ENCODE measurements at regions not wholly inside any gene's neighbourhood (a gene's known extent, or its start where the extent isn't known, plus 50 kb on each side); places are given as distances from the start of the nearest gene placed in this dataset.

- no peak for DNase-seq
Measured at GRCh38 chr2:41924709-41925408, 123.0 kb upstream of the PKDCC start.

GRCh38 chr2:41925712-41926111, 122.1 kb upstream of the PKDCC start:
- no peak for DNase-seq

GRCh38 chr2:41926614-41927580, 120.9 kb upstream of the PKDCC start:
- no peak for DNase-seq

- no peak for DNase-seq
Measured at GRCh38 chr2:41927581-41928264, 120.1 kb upstream of the PKDCC start.

GRCh38 chr2:41928526-41928925, 119.3 kb upstream of the PKDCC start:
- DNase-seq = no peak

GRCh38 chr2:41930807-41931566, 116.8 kb upstream of the PKDCC start:
- DNase-seq = no peak

- DNase-seq = no peak
Measured at GRCh38 chr2:41932241-41933045, 115.4 kb upstream of the PKDCC start.

- no peak for DNase-seq
Measured at GRCh38 chr2:41933046-41933420, 114.8 kb upstream of the PKDCC start.

GRCh38 chr2:41933585-41934320, 114.1 kb upstream of the PKDCC start:
- no peak for DNase-seq

GRCh38 chr2:41934329-41934958, 113.4 kb upstream of the PKDCC start:
- no peak for DNase-seq

GRCh38 chr2:41935002-41935401, 112.8 kb upstream of the PKDCC start:
- DNase-seq = no peak

- no peak for DNase-seq
Measured at GRCh38 chr2:41935825-41936224, 112.0 kb upstream of the PKDCC start.

- no peak for DNase-seq
Measured at GRCh38 chr2:41936771-41937463, 110.9 kb upstream of the PKDCC start.

- DNase-seq = no peak
Measured at GRCh38 chr2:41937464-41937906, 110.3 kb upstream of the PKDCC start.

- no peak for DNase-seq
Measured at GRCh38 chr2:41937921-41938708, 109.7 kb upstream of the PKDCC start.

GRCh38 chr2:41940060-41940744, 107.6 kb upstream of the PKDCC start:
- DNase-seq = no peak

GRCh38 chr2:41940745-41941063, 107.1 kb upstream of the PKDCC start:
- no peak for DNase-seq

- DNase-seq = no peak
Measured at GRCh38 chr2:41941831-41942230, 106.0 kb upstream of the PKDCC start.

- DNase-seq = no peak
Measured at GRCh38 chr2:41942278-41942677, 105.5 kb upstream of the PKDCC start.
